GM12878 (cell line): ENCODE measurements at regions not wholly inside any gene's neighbourhood (a gene's known extent, or its start where the extent isn't known, plus 50 kb on each side); places are given as distances from the start of the nearest gene placed in this dataset.

ENCODE experiments used
- ATAC-seq: fragments of 200-7000 bp; cut with Tn5 transposase; 3 replicates; pipeline ENCODE4 v1.9.1; 2020; ENCODE audit warnings: mild to moderate bottlenecking, moderate library complexity
- BruUV-seq: library from RNA; stranded (reverse); fragments of 400-500 nt; replicated peaks from 2 replicates; lab custom pipeline; 2021; lab: Mats Ljungman, UMichigan
- CTCF ChIA-PET: fragments of 300-600 bp; sonication (Branson Sonifier 250); formaldehyde crosslinking; extraction: SDS; loops from one replicate; lab custom pipeline; 2021; ENCODE audit warnings: inconsistent platforms; lab: Yijun Ruan, JAX
- POLR2A ChIA-PET: fragments of 350-600 bp; formaldehyde crosslinking; extraction: SDS; loops from one replicate; lab custom pipeline; 2021; ENCODE audit warnings: inconsistent platforms; lab: Charles Lee
- RAD21 ChIA-PET: fragments of 300-600 bp; sonication (Branson Sonifier 250); formaldehyde crosslinking; loops from one replicate; lab custom pipeline; 2023; ENCODE audit warnings: antibody characterized with exemption; ENCODE audit not compliant: unreplicated experiment; lab: Charles Lee
- SMC1A ChIA-PET: fragments of 300-600 bp; sonication (Branson Sonifier 250); formaldehyde crosslinking; loops from one replicate; lab custom pipeline; 2023; ENCODE audit not compliant: unreplicated experiment, uncharacterized antibody; lab: Charles Lee
- DNase-seq: peaks from one replicate; pipeline ENCODE4 v3.0.0-alpha.2; 2011; ENCODE audit warnings: low read depth, low spot score
- FAIRE-seq: peaks from 3 replicates; lab custom pipeline; 2011; peaks lifted over from hg19 to GRCh38; lab: Jason Lieb, UNC
- H2AFZ ChIP-seq: 2 replicates; pipeline ENCODE4 v1.6.0; 2011; ENCODE audit warnings: low read depth, low read length, control low read depth; ENCODE audit not compliant: control insufficient read depth
- H3K27ac ChIP-seq: 2 replicates; pipeline ENCODE4 v1.5.1; 2011; ENCODE audit warnings: control low read depth; ENCODE audit not compliant: control insufficient read depth, insufficient read depth
- H3K27me3 ChIP-seq, 2 experiments: replicated peaks in 1 of 2; 2 replicates each; pipeline versions ENCODE4 v1.6.0 to v1.6.1; 2011; ENCODE audit warnings: low read length in 1 of 2; ENCODE audit not compliant: control insufficient read depth in 2 of 2, insufficient read depth in 2 of 2
- H3K36me3 ChIP-seq, 2 experiments: 2 replicates each; pipeline ENCODE4 v1.5.1; 2011; ENCODE audit warnings: low read length in 1 of 2; ENCODE audit not compliant: control insufficient read depth in 2 of 2, insufficient read depth in 2 of 2
- H3K4me1 ChIP-seq: 2 replicates; pipeline ENCODE4 v1.6.1; 2011; ENCODE audit warnings: mild to moderate bottlenecking, low read length, moderate library complexity, mixed read lengths; ENCODE audit not compliant: control insufficient read depth, insufficient read depth
- H3K4me2 ChIP-seq: 2 replicates; pipeline ENCODE4 v1.6.0; 2011; ENCODE audit warnings: control low read depth; ENCODE audit not compliant: control insufficient read depth, insufficient read depth
- H3K4me3 ChIP-seq: fragments of 200-600 bp; sonication (generic); 2 replicates; pipeline ENCODE4 v1.5.1; 2016
- H3K79me2 ChIP-seq: 2 replicates; pipeline ENCODE4 v1.6.0; 2011; ENCODE audit warnings: low read length; ENCODE audit not compliant: control insufficient read depth, insufficient read depth
- H3K9ac ChIP-seq: 2 replicates; pipeline ENCODE4 v1.8.0; 2011; ENCODE audit warnings: low read length, control low read depth, mixed read lengths; ENCODE audit not compliant: control insufficient read depth, insufficient read depth
- H3K9me3 ChIP-seq: replicated peaks from 3 replicates; pipeline ENCODE4 v1.5.1; 2011; ENCODE audit warnings: mild to moderate bottlenecking, low read length; ENCODE audit not compliant: control insufficient read depth, insufficient read depth
- H4K20me1 ChIP-seq: 2 replicates; pipeline ENCODE4 v1.6.0; 2011; ENCODE audit not compliant: control insufficient read depth, insufficient read depth
- BCLAF1 ChIP-seq: fragments of 450-650 bp; IDR thresholded peaks from 2 replicates; pipeline ENCODE4 v1.6.1; 2017; ENCODE audit warnings: antibody characterized with exemption, mild to moderate bottlenecking, moderate library complexity
- FOXM1 ChIP-seq: IDR thresholded peaks from 2 replicates; pipeline ENCODE4 v1.6.1; 2012; ENCODE audit warnings: low read depth, mild to moderate bottlenecking, inconsistent platforms, low read length, moderate library complexity
- KDM1A ChIP-seq: fragments of 200-600 bp; sonication (generic); IDR thresholded peaks from 2 replicates; pipeline ENCODE4 v1.6.1; 2016; ENCODE audit warnings: borderline replicate concordance
- MXI1 ChIP-seq: fragments of 150-350 bp; IDR thresholded peaks from 2 replicates; pipeline ENCODE4 v1.6.1; 2011; ENCODE audit warnings: low read depth, mild to moderate bottlenecking, inconsistent platforms, low read length, improper control_type of control experiment
- PML ChIP-seq: IDR thresholded peaks from 2 replicates; pipeline ENCODE4 v1.6.1; 2012; ENCODE audit warnings: low read length, inconsistent platforms
- POLR2AphosphoS2 ChIP-seq: IDR thresholded peaks from 2 replicates; pipeline ENCODE4 v1.6.1; 2011; ENCODE audit warnings: low read depth, mild to moderate bottlenecking, low read length, improper control_type of control experiment, moderate library complexity
- RB1 ChIP-seq: fragments of 450-650 bp; formaldehyde crosslinking; IDR thresholded peaks from 2 replicates; pipeline ENCODE4 v1.6.1; 2017; ENCODE audit warnings: mild to moderate bottlenecking, borderline replicate concordance
- RFX5 ChIP-seq: IDR thresholded peaks from 2 replicates; pipeline ENCODE4 v1.6.1; 2011; ENCODE audit warnings: low read depth, low read length, improper control_type of control experiment
- SP1 ChIP-seq: IDR thresholded peaks from one replicate; pipeline ENCODE4 v1.6.1; 2011; ENCODE audit warnings: low read depth, low read length
- SRF ChIP-seq, 2 experiments: IDR thresholded peaks; 2 replicates each; pipeline ENCODE4 v1.6.1; 2011; ENCODE audit warnings: low read depth in 2 of 2, low read length in 2 of 2, mild to moderate bottlenecking in 1 of 2, moderate library complexity in 1 of 2
- STAT1 ChIP-seq: fragments of 450-650 bp; conservative IDR thresholded peaks from 2 replicates; pipeline ENCODE4 v1.6.1; 2014; ENCODE audit warnings: antibody characterized with exemption, mild to moderate bottlenecking
- TCF7 ChIP-seq: IDR thresholded peaks from 2 replicates; pipeline ENCODE4 v1.6.1; 2014; ENCODE audit warnings: antibody characterized with exemption, borderline replicate concordance
- ZBED1 ChIP-seq: IDR thresholded peaks from 2 replicates; pipeline ENCODE4 v1.6.1; 2016; ENCODE audit warnings: borderline replicate concordance
- ZNF24 ChIP-seq: fragments of 450-650 bp; IDR thresholded peaks from 2 replicates; pipeline ENCODE4 v1.6.1; 2017; ENCODE audit warnings: antibody characterized with exemption, mild to moderate bottlenecking
- ZNF622 ChIP-seq: fragments of 450-650 bp; IDR thresholded peaks from 2 replicates; pipeline ENCODE4 v1.6.1; 2017; ENCODE audit warnings: mild to moderate bottlenecking, inconsistent platforms
- WGBS: methylation state at CpG from one replicate; pipeline ENCODE4 v1.1.6; 2016; ENCODE audit warnings: low lambda C conversion rate; ENCODE audit not compliant: insufficient replicate concordance, insufficient coverage; ENCODE audit errors: missing lambda C conversion rate; 5-methylcytosine and 5-hydroxymethylcytosine counted together
- in situ Hi-C: fragments of 300-500 bp; cut with MboI; formaldehyde crosslinking; loops from 9 replicates; pipeline ENCODE4 v1.14.3; 2018; ENCODE audit warnings: mixed read lengths
- intact Hi-C: fragments of 100-400 bp; cut with micrococcal nuclease; formaldehyde crosslinking; loops from one replicate; pipeline ENCODE4 v1.14.2; 2022; ENCODE audit not compliant: unreplicated experiment
- TF ChIP-seq, protein P1 (sequence below): fragments of 450-650 bp; IDR thresholded peaks from 2 replicates; pipeline ENCODE4 v1.6.1; 2018; ENCODE audit warnings: borderline replicate concordance, mild to moderate bottlenecking; ENCODE audit not compliant: partially characterized antibody
- TF ChIP-seq, protein P2 (sequence below): IDR thresholded peaks from 2 replicates; pipeline ENCODE4 v1.6.1; 2011; ENCODE audit warnings: borderline replicate concordance, low read depth, mild to moderate bottlenecking, moderate library complexity, low read length; ENCODE audit not compliant: insufficient read depth, poor library complexity, severe bottlenecking

GRCh38 chr13:73397496-73398305 is 338.9 kb downstream of the KLF5 start:
- CTCF ChIA-PET = interaction anchor here (1.1 kb wide), 1 partner anchor 14 kb away, joined by 3 read pairs; no protein-coding TSS in a partner anchor
- in situ Hi-C loops = no loop called here

DNA sequence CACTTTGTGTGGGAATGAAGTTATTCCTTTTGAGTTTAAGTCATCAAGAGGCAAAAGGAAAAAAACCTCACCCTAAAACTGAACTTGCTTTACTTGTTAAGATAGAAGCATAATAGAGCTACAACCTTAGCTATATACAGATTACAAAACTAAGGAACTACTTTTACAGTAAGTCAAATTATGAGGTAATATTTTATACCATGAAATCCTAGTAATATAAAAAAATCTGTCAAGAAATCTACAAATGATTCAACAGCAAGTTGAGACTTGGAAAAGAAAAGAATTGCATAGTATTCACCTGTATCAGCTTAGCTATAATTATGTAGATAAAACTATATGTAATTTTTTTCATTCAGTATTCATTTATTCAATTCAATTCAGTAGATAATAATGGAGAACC is 335.3 kb downstream of the KLF5 start:
- H3K4me3 ChIP-seq = no peak overlapping the region
- DNase-seq (no peak), ATAC-seq (no peak), FAIRE-seq (no peak)
- H2AFZ ChIP-seq = no peak overlapping the region
- POLR2A ChIA-PET = no interaction called here
- no peaks in the 10 kb centered on the region for H3K9me3 ChIP-seq
- no peak overlapping the region for H3K4me2 ChIP-seq
- H3K36me3 ChIP-seq = no peaks in the 10 kb centered on the region
- H4K20me1 ChIP-seq = no peaks in the 10 kb centered on the region
- SMC1A ChIA-PET = interaction anchor here (1.3 kb wide), 1 partner anchor 24 kb away, joined by 3 read pairs; no protein-coding TSS in a partner anchor
- no peaks in the 10 kb centered on the region for H3K27me3 ChIP-seq
- no peak overlapping the region for H3K9ac ChIP-seq
- CTCF ChIA-PET = no interaction called here
- in situ Hi-C loops = no loop called here
- intact Hi-C loops = no loop called here
- H3K79me2 ChIP-seq = no peaks in the 10 kb centered on the region
- RAD21 ChIA-PET = no interaction called here
- no peaks in the 10 kb centered on the region for H3K4me1 ChIP-seq
- BruUV-seq = no TSS peak
- no peak overlapping the region for H3K27ac ChIP-seq
- TF ChIP-seq ZNF622 (no peak), MXI1 (no peak), RFX5 (no peak), BCLAF1 (no peak)
- TF ChIP-seq, protein P1, sequence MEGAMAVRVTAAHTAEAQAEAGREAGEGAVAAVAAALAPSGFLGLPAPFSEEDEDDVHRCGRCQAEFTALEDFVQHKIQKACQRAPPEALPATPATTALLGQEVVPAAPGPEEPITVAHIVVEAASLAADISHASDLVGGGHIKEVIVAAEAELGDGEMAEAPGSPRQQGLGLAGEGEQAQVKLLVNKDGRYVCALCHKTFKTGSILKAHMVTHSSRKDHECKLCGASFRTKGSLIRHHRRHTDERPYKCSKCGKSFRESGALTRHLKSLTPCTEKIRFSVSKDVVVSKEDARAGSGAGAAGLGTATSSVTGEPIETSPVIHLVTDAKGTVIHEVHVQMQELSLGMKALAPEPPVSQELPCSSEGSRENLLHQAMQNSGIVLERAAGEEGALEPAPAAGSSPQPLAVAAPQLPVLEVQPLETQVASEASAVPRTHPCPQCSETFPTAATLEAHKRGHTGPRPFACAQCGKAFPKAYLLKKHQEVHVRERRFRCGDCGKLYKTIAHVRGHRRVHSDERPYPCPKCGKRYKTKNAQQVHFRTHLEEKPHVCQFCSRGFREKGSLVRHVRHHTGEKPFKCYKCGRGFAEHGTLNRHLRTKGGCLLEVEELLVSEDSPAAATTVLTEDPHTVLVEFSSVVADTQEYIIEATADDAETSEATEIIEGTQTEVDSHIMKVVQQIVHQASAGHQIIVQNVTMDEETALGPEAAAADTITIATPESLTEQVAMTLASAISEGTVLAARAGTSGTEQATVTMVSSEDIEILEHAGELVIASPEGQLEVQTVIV = no peak
- TF ChIP-seq, protein P2, sequence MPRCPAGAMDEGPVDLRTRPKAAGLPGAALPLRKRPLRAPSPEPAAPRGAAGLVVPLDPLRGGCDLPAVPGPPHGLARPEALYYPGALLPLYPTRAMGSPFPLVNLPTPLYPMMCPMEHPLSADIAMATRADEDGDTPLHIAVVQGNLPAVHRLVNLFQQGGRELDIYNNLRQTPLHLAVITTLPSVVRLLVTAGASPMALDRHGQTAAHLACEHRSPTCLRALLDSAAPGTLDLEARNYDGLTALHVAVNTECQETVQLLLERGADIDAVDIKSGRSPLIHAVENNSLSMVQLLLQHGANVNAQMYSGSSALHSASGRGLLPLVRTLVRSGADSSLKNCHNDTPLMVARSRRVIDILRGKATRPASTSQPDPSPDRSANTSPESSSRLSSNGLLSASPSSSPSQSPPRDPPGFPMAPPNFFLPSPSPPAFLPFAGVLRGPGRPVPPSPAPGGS = no peak

More at GRCh38 chr13:73397496-73398305, 338.9 kb downstream of the KLF5 start:
- H3K9ac ChIP-seq = no peak overlapping the region
- FAIRE-seq (no peak), ATAC-seq (no peak), DNase-seq (no peak)
- POLR2A ChIA-PET = no interaction called here
- RAD21 ChIA-PET = no interaction called here
- no peaks in the 10 kb centered on the region for H3K79me2 ChIP-seq
- SMC1A ChIA-PET = no interaction called here
- TF ChIP-seq STAT1 (no peak), SRF (IDR thresholded peaks at IDR 0.05; ENCODE audit: low read depth in 2 of 2, low read length in 2 of 2) (no peak), KDM1A (no peak), PML (no peak), TCF7 (no peak), SP1 (no peak), ZBED1 (no peak), RB1 (no peak), FOXM1 (no peak), ZNF24 (no peak), POLR2AphosphoS2 (no peak)
- H3K27me3 ChIP-seq = no peaks in the 10 kb centered on the region
- no peaks in the 10 kb centered on the region for H3K36me3 ChIP-seq
- BruUV-seq = no TSS peak
- H3K27ac ChIP-seq = no peak overlapping the region
- H4K20me1 ChIP-seq = no peaks in the 10 kb centered on the region
- no peak overlapping the region for H3K4me3 ChIP-seq
- H3K4me1 ChIP-seq = no peaks in the 10 kb centered on the region
- intact Hi-C loops = no loop called here
- no peaks in the 10 kb centered on the region for H3K9me3 ChIP-seq
- H2AFZ ChIP-seq = no peak overlapping the region
- no peak overlapping the region for H3K4me2 ChIP-seq
- 18% methylated on average over 8 of the region's 8 CpGs for WGBS
